ENCODE measurements at regions not wholly inside any gene's neighbourhood (a gene's known extent, or its start where the extent isn't known, plus 50 kb on each side); places are given as distances from the start of the nearest gene placed in this dataset.
"Not testable (repeated sequence)": the region's sequence is repeated elsewhere in the genome, so short reads cannot be mapped to it uniquely, and the experiment has no call there.

DNA sequence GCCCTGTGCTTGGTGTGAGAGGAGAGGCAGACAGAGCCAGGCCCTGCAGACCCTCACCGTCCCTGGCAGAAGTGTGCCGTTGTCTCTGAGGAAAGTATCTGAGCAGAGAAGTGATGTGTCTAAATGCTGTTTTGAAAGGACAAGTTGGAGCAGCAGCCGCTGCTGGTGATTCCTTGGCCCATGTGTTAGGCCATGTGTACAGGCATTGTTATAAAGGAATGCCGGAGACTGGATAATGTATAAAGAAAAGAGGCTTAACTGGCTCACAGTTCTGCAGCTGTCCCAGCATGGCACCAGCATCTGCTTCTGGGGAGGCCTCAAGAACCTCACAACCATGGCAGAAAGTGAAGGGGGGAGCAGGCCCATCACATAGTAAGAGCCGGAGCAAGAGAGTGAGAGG is 334.6 kb upstream of the ATP10A start:
- no peak overlapping the region for H3K27ac ChIP-seq
- H3K27me3 ChIP-seq = no peaks in the 10 kb centered on the region
- DNase-seq = no peak
- H3K36me3 ChIP-seq (replicated peaks in 1 of 2; ENCODE audit: insufficient read depth in 1 of 2, low read depth in 2 of 2) = no peaks in the 10 kb centered on the region
- WGBS, 2 donors = 81 to 82% methylated on average over 5 of the region's 5 CpGs
- no peaks in the 10 kb centered on the region for H3K9me3 ChIP-seq
- no peak for TF ChIP-seq POLR2A (IDR thresholded peaks at IDR 0.05)
- TF ChIP-seq, protein P1, sequence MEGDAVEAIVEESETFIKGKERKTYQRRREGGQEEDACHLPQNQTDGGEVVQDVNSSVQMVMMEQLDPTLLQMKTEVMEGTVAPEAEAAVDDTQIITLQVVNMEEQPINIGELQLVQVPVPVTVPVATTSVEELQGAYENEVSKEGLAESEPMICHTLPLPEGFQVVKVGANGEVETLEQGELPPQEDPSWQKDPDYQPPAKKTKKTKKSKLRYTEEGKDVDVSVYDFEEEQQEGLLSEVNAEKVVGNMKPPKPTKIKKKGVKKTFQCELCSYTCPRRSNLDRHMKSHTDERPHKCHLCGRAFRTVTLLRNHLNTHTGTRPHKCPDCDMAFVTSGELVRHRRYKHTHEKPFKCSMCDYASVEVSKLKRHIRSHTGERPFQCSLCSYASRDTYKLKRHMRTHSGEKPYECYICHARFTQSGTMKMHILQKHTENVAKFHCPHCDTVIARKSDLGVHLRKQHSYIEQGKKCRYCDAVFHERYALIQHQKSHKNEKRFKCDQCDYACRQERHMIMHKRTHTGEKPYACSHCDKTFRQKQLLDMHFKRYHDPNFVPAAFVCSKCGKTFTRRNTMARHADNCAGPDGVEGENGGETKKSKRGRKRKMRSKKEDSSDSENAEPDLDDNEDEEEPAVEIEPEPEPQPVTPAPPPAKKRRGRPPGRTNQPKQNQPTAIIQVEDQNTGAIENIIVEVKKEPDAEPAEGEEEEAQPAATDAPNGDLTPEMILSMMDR (IDR thresholded peaks at IDR 0.05) = no peak
- H3K4me1 ChIP-seq = no peaks in the 10 kb centered on the region
- no peak overlapping the region for H3K4me3 ChIP-seq
- intact Hi-C loops (cut with DNase I) = no loop called here
- ATAC-seq = no peak

- H3K9me3 ChIP-seq = no peaks in the 10 kb centered on the region
- WGBS, 2 donors = 11 to 33% methylated on average over 1 of the region's 1 CpG
- no peaks in the 10 kb centered on the region for H3K4me1 ChIP-seq
- H3K36me3 ChIP-seq (replicated peaks in 1 of 2; ENCODE audit: insufficient read depth in 1 of 2, low read depth in 2 of 2) = no peaks in the 10 kb centered on the region
- intact Hi-C loops (cut with DNase I) = no loop called here
- H3K27me3 ChIP-seq = no peaks in the 10 kb centered on the region
- no peak overlapping the region for H3K4me3 ChIP-seq
- TF ChIP-seq, protein P1 (IDR thresholded peaks at IDR 0.05) = no peak
- no peak for TF ChIP-seq POLR2A (IDR thresholded peaks at IDR 0.05)
- ATAC-seq (no peak), DNase-seq (no peak)
- H3K27ac ChIP-seq = no peak overlapping the region
Measured at GRCh38 chr15:26197060-26197459, 333.9 kb upstream of the ATP10A start.

DNA sequence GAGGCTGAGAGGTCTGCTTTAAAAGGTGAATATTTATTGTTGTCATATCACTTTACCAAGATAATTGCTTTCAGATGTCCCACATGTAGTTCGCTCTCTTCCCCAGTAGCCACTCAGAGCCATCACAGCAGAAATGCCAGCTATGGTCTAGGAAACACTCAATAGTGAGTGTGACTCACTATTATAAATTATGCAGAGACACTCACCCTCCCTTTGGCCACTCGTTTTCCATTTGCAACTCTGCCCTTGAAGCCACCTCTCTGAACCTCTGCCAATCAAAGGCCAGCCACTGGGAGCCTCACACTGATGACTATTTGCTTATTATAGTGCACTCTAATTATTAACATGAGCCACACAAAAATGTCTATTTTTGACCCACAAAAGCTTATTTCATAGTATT is 328.1 kb upstream of the ATP10A start:
- intact Hi-C loops (cut with DNase I) = no loop called here
- no peak overlapping the region for H3K27ac ChIP-seq
- no peaks in the 10 kb centered on the region for H3K9me3 ChIP-seq
- no peak overlapping the region for H3K4me3 ChIP-seq
- TF ChIP-seq, protein P1 (IDR thresholded peaks at IDR 0.05) = no peak
- no peak for TF ChIP-seq POLR2A (IDR thresholded peaks at IDR 0.05)
- ATAC-seq (no peak), DNase-seq (no peak)
- H3K36me3 ChIP-seq (replicated peaks in 1 of 2; ENCODE audit: insufficient read depth in 1 of 2, low read depth in 2 of 2) = no peaks in the 10 kb centered on the region
- H3K4me1 ChIP-seq = no peaks in the 10 kb centered on the region
- WGBS, 2 donors = 42 to 55% methylated on average over 2 of the region's 2 CpGs
- H3K27me3 ChIP-seq = no peaks in the 10 kb centered on the region

DNA sequence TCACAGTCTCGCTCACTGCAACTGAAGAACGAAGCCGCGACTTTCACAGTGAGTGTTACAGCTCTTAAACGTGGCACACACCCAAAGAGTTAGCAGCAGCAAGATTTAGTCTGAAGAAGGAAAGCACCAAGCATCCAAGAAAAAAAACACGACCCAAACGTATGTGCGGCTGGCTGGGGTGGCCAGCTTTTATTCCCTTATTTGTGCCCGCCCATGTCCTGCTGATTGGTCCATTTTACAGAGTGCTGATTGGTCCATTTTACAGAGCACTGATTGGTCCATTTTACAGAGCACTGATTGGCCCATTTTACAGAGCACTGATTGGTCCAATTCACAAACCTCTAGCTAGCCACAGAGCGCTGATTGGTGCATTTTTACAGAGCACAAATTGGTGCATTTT is 323.0 kb upstream of the ATP10A start:
- DNase-seq; H3K4me1 ChIP-seq; H3K27me3 ChIP-seq; H3K4me3 ChIP-seq; intact Hi-C loops (cut with DNase I); H3K27ac ChIP-seq; H3K9me3 ChIP-seq; ATAC-seq; H3K36me3 ChIP-seq (replicated peaks in 1 of 2; ENCODE audit: insufficient read depth in 1 of 2, low read depth in 2 of 2): not testable (repeated sequence)
- WGBS, 2 donors = 78 to 81% methylated on average over 10 of the region's 10 CpGs

DNA sequence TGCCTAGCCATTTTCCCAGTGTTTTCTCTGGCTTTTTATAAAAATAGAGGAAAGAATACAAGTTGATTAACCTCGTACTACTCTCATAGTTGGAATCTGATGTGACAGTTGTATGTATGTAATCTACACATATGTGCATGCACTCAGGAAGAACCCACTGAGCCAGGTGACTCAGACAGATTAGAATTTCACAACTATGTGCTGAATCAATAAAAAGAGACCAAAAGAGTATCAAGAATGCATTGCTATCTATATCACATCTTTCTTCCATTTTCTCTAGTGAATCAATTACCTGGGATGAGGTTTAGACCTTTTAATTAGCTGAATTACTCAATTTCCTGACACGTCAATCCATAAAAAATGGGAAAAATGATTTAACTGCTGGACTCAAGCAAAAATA is 319.3 kb upstream of the ATP10A start:
- H3K27ac ChIP-seq = no peak overlapping the region
- H3K4me3 ChIP-seq = no peak overlapping the region
- ATAC-seq = no peak
- H3K4me1 ChIP-seq = no peaks in the 10 kb centered on the region
- no peaks in the 10 kb centered on the region for H3K27me3 ChIP-seq
- TF ChIP-seq POLR2A (IDR thresholded peaks at IDR 0.05) = no peak
- TF ChIP-seq, protein P1 (IDR thresholded peaks at IDR 0.05) = no peak
- DNase-seq = no peak
- no peaks in the 10 kb centered on the region for H3K9me3 ChIP-seq
- no peaks in the 10 kb centered on the region for H3K36me3 ChIP-seq (replicated peaks in 1 of 2; ENCODE audit: insufficient read depth in 1 of 2, low read depth in 2 of 2)
- 53 to 55% methylated on average over 2 of the region's 2 CpGs for WGBS, 2 donors
- intact Hi-C loops (cut with DNase I) = no loop called here

Data from body of pancreas (tissue), 4 donors.